ENCODE measurements at regions not wholly inside any gene's neighbourhood (a gene's known extent, or its start where the extent isn't known, plus 50 kb on each side); places are given as distances from the start of the nearest gene placed in this dataset.

DNA sequence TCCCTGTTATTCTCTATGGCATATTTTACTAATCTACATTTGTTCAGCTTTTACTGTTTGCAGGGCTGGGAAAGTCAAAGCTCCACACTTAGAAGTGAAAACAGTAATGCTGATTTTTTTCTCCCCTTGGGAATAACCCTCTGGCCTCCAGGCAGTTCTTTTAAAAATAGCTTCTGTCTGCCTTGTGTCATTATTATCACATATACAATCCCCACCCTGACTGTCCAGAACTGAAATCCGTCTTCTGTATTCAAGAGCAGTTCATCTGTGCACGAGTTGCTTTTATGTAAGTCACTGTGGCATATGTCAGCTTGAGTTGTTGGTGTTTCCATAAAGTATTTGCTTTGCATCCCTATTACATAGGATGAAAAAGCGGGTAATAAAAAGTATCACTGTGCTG lies 1221.1 kb upstream of the CELF2 start:
- TF ChIP-seq, protein P1, sequence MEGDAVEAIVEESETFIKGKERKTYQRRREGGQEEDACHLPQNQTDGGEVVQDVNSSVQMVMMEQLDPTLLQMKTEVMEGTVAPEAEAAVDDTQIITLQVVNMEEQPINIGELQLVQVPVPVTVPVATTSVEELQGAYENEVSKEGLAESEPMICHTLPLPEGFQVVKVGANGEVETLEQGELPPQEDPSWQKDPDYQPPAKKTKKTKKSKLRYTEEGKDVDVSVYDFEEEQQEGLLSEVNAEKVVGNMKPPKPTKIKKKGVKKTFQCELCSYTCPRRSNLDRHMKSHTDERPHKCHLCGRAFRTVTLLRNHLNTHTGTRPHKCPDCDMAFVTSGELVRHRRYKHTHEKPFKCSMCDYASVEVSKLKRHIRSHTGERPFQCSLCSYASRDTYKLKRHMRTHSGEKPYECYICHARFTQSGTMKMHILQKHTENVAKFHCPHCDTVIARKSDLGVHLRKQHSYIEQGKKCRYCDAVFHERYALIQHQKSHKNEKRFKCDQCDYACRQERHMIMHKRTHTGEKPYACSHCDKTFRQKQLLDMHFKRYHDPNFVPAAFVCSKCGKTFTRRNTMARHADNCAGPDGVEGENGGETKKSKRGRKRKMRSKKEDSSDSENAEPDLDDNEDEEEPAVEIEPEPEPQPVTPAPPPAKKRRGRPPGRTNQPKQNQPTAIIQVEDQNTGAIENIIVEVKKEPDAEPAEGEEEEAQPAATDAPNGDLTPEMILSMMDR (IDR thresholded peaks at IDR 0.05) = no peak
- TF ChIP-seq POLR2AphosphoS5 (IDR thresholded peaks at IDR 0.05; ENCODE audit: insufficient read depth in 1 of 2, low read depth in 1 of 2) = no peak
